Left cardiac atrium (tissue), 4 donors: ENCODE measurements at regions not wholly inside any gene's neighbourhood (a gene's known extent, or its start where the extent isn't known, plus 50 kb on each side); places are given as distances from the start of the nearest gene placed in this dataset.
A peak's percentile ranks its signal among the peaks of the same experiment; 100 is the strongest.

Experiments used
- ATAC-seq, 2 donors: fragments of 200-7000 bp; cut with Tn5 transposase; one replicate each; pipeline ENCODE4 v1.9.1; 2020; ENCODE audit warnings: mild to moderate bottlenecking in 2 of 2, moderate library complexity in 2 of 2
- DNase-seq: peaks from one replicate; pipeline ENCODE4 v3.0.0-alpha.2; 2020
- intact Hi-C, 2 donors: fragments of 100-400 bp; cut with DNase I; formaldehyde crosslinking; loops; one replicate each; pipeline versions ENCODE4 v1.14.1 to v1.15.1; 2022 to 2023
- donor health status: DM: no; HTN: yes; CAD: no.
- donor health status: DM: no; HTN: yes; CAD: no; lungs with severe emphysema.
- donor health status: DM: yes; HTN: yes; CAD: no.
- donor health status: Dilated cardiomyopathy.

DNA sequence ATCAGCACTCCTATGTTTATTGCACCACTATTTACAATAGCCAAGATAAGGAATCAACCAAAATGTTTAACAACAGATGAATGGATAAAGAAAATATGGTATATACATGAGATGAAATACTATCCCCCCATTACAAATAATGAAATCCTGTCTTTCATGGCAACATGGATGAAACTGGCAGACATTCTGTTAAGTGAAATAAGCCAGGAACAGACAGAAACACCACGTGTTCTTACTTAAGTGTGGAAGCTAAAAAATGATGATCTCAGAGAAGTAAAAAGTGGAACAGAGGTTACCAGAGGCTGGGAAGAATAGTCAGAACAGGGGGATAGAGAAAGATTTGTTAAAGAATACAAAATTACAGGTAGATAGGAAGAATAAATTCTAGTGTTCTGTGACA is 113.7 kb upstream of the MDM1 start:
- no peak for DNase-seq
- ATAC-seq, result no peak
- intact Hi-C loops, result no loop called here

- no peak for DNase-seq
- intact Hi-C loops, result no loop called here
- no peak for ATAC-seq
Measured at GRCh38 chr12:68446384-68446783, 114.2 kb upstream of the MDM1 start.

GRCh38 chr12:68446901-68447796 is 115.0 kb upstream of the MDM1 start:
- ATAC-seq (no peak), DNase-seq (no peak)
- intact Hi-C loops, result no loop called here

DNA sequence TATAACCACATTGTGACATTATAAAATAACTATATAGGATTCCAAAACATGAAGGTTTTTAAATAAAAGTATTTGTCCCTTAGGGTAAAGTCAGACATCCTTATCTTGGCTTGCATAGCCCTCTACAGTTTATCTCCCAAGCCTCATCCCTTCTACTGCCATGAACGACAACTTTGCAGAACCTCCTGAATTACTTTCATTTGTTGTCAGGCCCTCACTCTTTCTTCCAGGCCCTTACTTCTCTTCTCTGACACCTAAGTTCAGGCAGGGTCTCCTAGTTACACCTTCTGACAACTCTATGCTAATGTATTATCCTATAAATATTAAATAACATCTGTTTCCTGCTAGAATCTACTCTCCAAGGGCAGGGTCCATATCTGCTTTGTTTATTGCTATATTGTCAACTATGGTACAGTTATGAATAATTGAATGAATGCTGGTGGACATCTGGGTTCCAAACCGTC is 115.7 kb upstream of the MDM1 start:
- ATAC-seq (no peak), DNase-seq (no peak)
- intact Hi-C loops, result no loop called here

DNA sequence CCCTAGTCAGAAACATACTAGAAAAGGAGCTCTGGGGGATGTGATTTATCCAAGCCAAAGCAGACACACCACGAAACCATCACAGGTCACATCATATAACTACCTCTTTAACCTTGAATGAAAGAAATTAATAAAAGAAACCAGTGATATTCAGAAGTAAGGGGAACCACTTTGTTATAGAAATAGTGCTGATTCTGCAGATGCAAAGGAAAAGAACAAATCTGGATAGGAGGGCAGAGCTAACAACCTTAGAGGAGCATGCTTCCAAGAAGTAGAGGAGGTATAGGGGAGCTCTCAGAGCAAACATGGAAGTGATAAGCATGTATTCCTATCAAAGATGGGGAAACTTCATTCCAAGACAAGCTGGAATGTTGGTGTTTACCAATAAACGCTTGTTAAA is 117.0 kb upstream of the MDM1 start:
- DNase-seq (no peak), ATAC-seq (no peak)

GRCh38 chr12:68450947-68451260 is 118.7 kb upstream of the MDM1 start:
- no peak for DNase-seq
- intact Hi-C loops, result loop anchor here in 1 of 2 donors (5.0 kb wide), 1 partner anchor 84 kb away; no protein-coding TSS in a partner anchor

More for the DNA sequence above, 117.0 kb upstream of the MDM1 start:
- intact Hi-C loops, result no loop called here

GRCh38 chr12:68451261-68452077 is 119.3 kb upstream of the MDM1 start:
- intact Hi-C loops, result loop anchor here in 1 of 2 donors (5.0 kb wide), 1 partner anchor 84 kb away; no protein-coding TSS in a partner anchor
- DNase-seq (peak; percentile 39), ATAC-seq (peak; percentile 70 to 94)

More at GRCh38 chr12:68450947-68451260, 118.7 kb upstream of the MDM1 start:
- ATAC-seq, result peak; percentile 22 to 62

GRCh38 chr12:68452078-68452715 is 120.0 kb upstream of the MDM1 start:
- ATAC-seq (peak in 1 of 2 donors; percentile 30), DNase-seq (no peak)
- intact Hi-C loops, result loop anchor here in 1 of 2 donors (5.0 kb wide), 1 partner anchor 85 kb away; no protein-coding TSS in a partner anchor

DNA sequence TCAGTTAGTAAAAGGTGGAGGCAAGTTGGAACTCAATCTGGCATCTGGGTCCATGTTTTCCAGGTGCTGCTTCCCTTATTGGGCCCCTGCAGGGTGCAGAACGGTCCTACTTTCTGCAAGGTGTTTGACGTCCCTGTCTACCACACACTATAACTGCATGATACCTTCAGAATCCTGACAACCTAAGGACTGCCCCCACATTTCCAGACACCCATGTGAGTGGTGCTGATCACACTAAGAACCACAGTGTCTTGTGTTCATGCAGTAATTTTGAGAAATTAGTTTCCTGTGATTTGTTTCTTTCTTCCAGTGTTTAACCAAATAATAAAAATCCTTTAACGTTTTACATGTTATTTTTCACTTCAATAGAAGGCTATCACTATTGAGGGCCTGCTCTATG is 121.1 kb upstream of the MDM1 start:
- intact Hi-C loops, result loop anchor here in 1 of 2 donors (5.0 kb wide), 1 partner anchor 86 kb away; no protein-coding TSS in a partner anchor
- DNase-seq, result no peak
- no peak for ATAC-seq

- intact Hi-C loops, result loop anchor here in 1 of 2 donors (5.0 kb wide), 1 partner anchor 87 kb away; no protein-coding TSS in a partner anchor
- DNase-seq (no peak), ATAC-seq (no peak)
Measured at GRCh38 chr12:68453876-68454275, 121.7 kb upstream of the MDM1 start.

DNA sequence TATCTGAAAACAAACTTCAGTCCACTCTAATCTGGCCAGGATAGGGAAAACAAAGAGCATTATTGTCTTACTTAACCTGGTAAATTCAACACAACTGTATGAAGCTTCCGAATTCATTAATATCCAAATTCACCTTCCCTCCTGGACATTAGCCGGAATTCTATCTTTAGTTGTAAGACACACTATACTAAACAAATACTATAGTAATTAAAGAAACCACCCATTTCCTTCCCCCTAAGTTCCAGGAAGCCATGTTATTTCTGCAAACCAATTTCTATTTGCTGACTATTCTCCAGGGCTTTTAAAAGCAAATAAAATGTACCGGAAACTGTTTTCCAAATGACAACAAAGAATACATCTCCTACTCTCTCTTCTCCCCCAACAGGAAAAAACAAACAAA is 122.7 kb upstream of the MDM1 start:
- DNase-seq, result no peak
- no peak for ATAC-seq
- intact Hi-C loops, result loop anchor here in 1 of 2 donors (5.0 kb wide), 1 partner anchor 88 kb away; no protein-coding TSS in a partner anchor

DNA sequence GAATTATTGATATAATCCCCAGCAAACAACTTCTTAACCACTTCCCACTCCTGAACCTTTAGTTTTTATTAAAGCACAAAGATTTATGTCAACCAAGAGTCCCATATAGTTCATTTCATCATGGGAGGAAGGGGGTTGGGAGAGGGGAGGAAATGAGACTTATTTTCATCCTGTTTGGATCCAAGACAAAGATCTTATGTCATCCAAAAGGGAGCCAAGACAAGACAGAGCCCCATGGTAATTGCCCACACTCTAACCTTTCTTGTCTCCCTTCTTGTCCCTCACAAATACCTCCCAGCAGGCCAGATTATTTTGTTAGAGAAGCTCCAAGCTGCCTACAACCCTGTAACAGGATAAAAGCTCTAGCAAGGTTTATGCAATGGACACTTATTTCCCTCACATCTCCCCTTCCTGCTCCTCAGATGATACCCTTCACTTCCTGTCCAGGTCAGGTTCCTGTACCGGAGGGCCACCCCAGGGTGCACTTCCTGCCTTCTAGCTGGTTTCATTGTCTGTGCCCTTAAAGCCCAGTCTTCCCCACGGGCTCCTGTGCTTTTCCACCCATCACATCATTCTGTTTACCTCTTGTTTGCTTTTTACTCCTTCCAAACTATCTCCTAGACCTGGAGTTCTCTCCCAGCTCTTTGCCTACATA is 123.7 kb upstream of the MDM1 start:
- DNase-seq (peak; percentile 20), ATAC-seq (no peak)
- intact Hi-C loops, result no loop called here

DNA sequence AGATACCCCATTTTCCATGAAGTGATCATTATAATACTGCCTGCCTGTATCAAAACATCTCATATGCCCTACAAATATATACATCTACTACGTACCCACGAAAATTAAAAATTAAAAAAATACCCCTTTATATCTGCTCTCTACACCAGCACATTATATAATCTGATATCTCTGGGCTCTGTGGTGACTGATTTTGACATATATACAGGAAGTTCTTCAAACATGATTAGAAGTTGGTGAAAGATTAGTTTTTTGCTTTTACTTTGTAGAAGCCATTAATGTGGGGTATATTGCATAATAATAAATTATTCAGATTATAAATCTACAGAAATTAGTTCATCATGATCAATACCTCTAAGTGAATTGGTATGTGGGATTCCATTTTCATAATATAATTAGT is 126.7 kb upstream of the MDM1 start:
- intact Hi-C loops, result no loop called here
- no peak for ATAC-seq
- DNase-seq, result no peak

DNA sequence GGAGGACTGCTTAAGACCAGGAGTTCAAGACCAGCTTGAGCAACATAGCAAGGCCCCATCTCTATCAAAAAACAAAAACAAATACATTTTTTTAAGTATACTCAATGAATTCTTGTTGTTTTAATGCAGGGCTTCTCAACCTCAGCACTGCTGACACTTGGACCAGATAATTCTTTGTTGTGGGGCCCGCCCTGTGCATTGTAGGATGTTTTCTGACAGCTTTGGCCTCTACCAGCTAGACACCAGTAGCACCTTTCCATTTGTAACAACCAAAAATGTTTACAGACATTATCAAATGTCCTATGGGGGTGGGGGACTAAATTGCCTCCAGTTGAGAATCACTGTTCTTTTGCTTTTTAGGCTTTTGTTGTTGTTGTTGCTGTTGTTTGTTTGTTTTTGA is 128.1 kb upstream of the MDM1 start:
- DNase-seq, result no peak
- intact Hi-C loops, result no loop called here
- ATAC-seq, result no peak

DNA sequence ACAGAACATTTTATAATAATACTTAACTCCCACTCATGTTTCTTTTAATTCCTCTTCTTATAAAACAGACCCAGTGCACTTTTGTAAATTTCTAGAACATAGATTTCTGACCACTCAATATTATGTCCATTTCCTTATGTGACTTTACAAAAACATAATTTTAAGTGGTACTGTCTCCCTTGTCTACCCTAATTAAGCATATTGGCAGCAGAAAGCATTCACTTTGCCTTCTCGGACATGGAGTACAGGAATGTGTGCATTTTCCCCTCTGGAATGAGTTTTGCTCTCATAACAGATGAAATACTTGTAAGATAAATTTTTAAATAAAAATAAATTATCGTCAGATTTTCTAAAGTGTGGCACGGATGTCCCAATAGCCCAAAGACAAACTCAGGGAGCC is 129.5 kb upstream of the MDM1 start:
- ATAC-seq, result no peak
- intact Hi-C loops, result no loop called here
- DNase-seq, result no peak

- intact Hi-C loops, result no loop called here
- ATAC-seq (no peak), DNase-seq (no peak)
Measured at GRCh38 chr12:68462803-68463202, 130.6 kb upstream of the MDM1 start.

DNA sequence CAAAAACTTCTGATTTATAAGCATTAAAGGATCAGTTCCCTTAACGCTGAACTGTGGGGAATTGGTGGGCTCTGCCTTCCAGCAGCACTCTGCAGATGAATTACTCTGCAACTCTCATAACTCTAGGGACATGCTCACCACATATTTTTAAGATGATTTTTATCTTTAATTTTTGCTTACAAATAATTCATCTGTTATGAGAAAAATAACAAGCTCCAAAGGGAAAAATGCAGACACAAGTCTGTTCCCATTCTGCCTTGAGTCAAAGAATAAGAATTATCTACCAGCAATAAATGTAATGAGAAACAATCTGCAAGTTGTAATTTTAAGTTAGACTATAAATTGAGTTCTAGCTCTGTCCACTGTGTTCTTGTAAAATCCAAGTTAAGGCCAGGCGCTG is 133.1 kb upstream of the MDM1 start:
- DNase-seq, result no peak
- ATAC-seq, result no peak
- intact Hi-C loops, result no loop called here

DNA sequence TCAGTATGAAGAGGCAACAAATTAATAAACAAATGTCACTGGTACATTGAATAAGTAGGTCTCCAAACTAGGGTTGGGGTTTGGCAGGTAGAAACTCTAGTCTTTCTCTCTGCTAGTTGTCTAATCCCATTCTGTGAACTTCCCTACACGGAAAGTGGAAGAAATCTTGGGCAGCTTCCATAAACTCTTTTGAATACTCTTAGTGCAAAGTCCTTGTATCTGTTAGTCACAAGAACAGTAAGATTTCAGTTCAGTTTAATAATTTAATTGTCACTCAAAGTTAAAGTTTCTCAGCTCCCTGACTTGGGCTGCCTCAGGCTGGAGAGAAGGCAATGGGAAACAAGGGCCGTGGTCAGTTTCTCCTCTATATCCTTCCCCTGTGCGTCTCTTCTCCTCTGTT is 135.4 kb upstream of the MDM1 start:
- no peak for DNase-seq
- intact Hi-C loops, result no loop called here

DNA sequence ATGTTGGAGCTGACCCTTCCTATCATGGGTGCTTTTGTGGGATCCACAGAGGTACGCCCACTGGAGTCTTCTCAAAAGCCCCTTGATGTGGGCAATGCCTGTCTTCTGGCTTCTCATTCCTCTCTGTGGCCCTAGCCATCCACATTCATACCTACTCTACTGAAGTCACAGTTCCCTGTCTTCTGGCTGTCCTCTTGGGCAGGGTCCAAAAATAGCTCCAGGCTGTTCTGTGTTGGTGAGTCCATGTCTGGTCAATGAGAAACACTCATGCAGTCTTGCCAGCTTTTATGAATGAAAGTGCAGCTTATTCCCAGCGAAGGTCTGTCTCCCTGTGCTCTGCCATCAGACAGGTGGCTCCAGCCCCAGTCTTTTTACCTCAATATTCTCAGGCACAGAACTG is 135.9 kb upstream of the MDM1 start:
- intact Hi-C loops, result no loop called here
- no peak for DNase-seq

More for the DNA sequence above, 135.4 kb upstream of the MDM1 start:
- ATAC-seq, result no peak

More for the DNA sequence above, 135.9 kb upstream of the MDM1 start:
- ATAC-seq, result peak in 1 of 2 donors; percentile 36
